IMR-90 (cell line): ENCODE measurements at regions not wholly inside any gene's neighbourhood (a gene's known extent, or its start where the extent isn't known, plus 50 kb on each side); places are given as distances from the start of the nearest gene placed in this dataset.

ENCODE experiments used
- ATAC-seq: fragments of 200-7000 bp; cut with Tn5 transposase; 2 replicates; pipeline ENCODE4 v1.9.1; 2020; ENCODE audit warnings: low read depth, mild to moderate bottlenecking, moderate library complexity
- BruUV-seq: library from RNA; stranded (reverse); fragments of 400-500 nt; replicated peaks from 2 replicates; lab custom pipeline; 2021; lab: Mats Ljungman, UMichigan
- CTCF ChIA-PET: fragments of 300-600 bp; formaldehyde crosslinking; extraction: SDS; loops from one replicate; lab custom pipeline; 2021; ENCODE audit warnings: antibody characterized with exemption; lab: Yijun Ruan, JAX
- POLR2A ChIA-PET: fragments of 300-600 bp; sonication (Branson Sonifier 250); formaldehyde crosslinking; loops from one replicate; lab custom pipeline; 2022; ENCODE audit warnings: antibody characterized with exemption; ENCODE audit not compliant: unreplicated experiment; lab: Charles Lee
- DNase-seq: peaks from one replicate; pipeline ENCODE4 v3.0.0; 2013
- H2AFZ ChIP-seq: replicated peaks from 2 replicates; pipeline ENCODE3; 2013; ENCODE audit warnings: low read length, mild to moderate bottlenecking; ENCODE audit not compliant: poor library complexity
- H2AK5ac ChIP-seq: 2 replicates; pipeline ENCODE4 v1.6.1; 2013; ENCODE audit warnings: low read depth, low read length, inconsistent platforms
- H2AK9ac ChIP-seq: replicated peaks from 2 replicates; pipeline ENCODE3; 2013; ENCODE audit warnings: mild to moderate bottlenecking, low read depth, low read length, moderate library complexity; ENCODE audit not compliant: poor library complexity
- H2BK120ac ChIP-seq: 2 replicates; pipeline ENCODE4 v1.6.1; 2013; ENCODE audit warnings: low read depth, low read length, inconsistent platforms
- H2BK15ac ChIP-seq: 3 replicates; pipeline ENCODE4 v1.6.1; 2013; ENCODE audit warnings: low read depth, low read length, inconsistent platforms
- H2BK20ac ChIP-seq: 2 replicates; pipeline ENCODE4 v1.6.1; 2013; ENCODE audit warnings: low read depth, mild to moderate bottlenecking, inconsistent platforms, low read length, moderate library complexity
- H2BK5ac ChIP-seq: 2 replicates; pipeline ENCODE4 v1.6.1; 2013; ENCODE audit warnings: mild to moderate bottlenecking, low read depth, low read length, inconsistent platforms; ENCODE audit not compliant: poor library complexity, severe bottlenecking
- H3K14ac ChIP-seq: replicated peaks from 2 replicates; pipeline ENCODE4 v1.6.1; 2013; ENCODE audit warnings: low read depth, low read length, inconsistent platforms
- H3K18ac ChIP-seq: 2 replicates; pipeline ENCODE4 v1.6.1; 2013; ENCODE audit warnings: low read depth, low read length, control low read depth
- H3K23ac ChIP-seq: 2 replicates; pipeline ENCODE4 v1.6.1; 2013; ENCODE audit warnings: low read depth, low read length, inconsistent platforms
- H3K27ac ChIP-seq: 2 replicates; pipeline ENCODE4 v1.5.1; 2013; ENCODE audit warnings: mild to moderate bottlenecking, control low read depth, low read length; ENCODE audit not compliant: insufficient read depth
- H3K27me3 ChIP-seq: 2 replicates; pipeline ENCODE4 v1.6.1; 2013; ENCODE audit warnings: low read length; ENCODE audit not compliant: control insufficient read depth, insufficient read depth
- H3K36me3 ChIP-seq: 2 replicates; pipeline ENCODE4 v1.6.1; 2013; ENCODE audit warnings: low read length, mixed read lengths; ENCODE audit not compliant: control insufficient read depth, insufficient read depth
- H3K4ac ChIP-seq: 2 replicates; pipeline ENCODE4 v1.6.1; 2013; ENCODE audit warnings: low read depth, low read length, inconsistent platforms
- H3K4me1 ChIP-seq: 2 replicates; pipeline ENCODE4 v1.6.1; 2013; ENCODE audit warnings: low read length, mixed read lengths; ENCODE audit not compliant: control insufficient read depth, insufficient read depth
- H3K4me2 ChIP-seq: 2 replicates; pipeline ENCODE4 v1.6.1; 2013; ENCODE audit warnings: low read depth, mild to moderate bottlenecking, control low read depth, low read length, moderate library complexity
- H3K4me3 ChIP-seq: 2 replicates; pipeline ENCODE4 v1.5.1; 2013; ENCODE audit warnings: low read depth, mild to moderate bottlenecking, control low read depth, low read length, moderate library complexity; ENCODE audit not compliant: insufficient read depth
- H3K56ac ChIP-seq: 2 replicates; pipeline ENCODE4 v1.6.1; 2013; ENCODE audit warnings: low read length, inconsistent platforms; ENCODE audit not compliant: insufficient read depth; ENCODE audit errors: extremely low read depth
- H3K79me1 ChIP-seq, 2 experiments: 2 replicates each; pipeline ENCODE4 v1.6.1; 2013; ENCODE audit warnings: low read length in 2 of 2, inconsistent platforms in 1 of 2, low read depth in 1 of 2
- H3K9ac ChIP-seq: 2 replicates; pipeline ENCODE4 v1.6.1; 2013; ENCODE audit warnings: low read depth, low read length, control low read depth
- H3K9me1 ChIP-seq: 2 replicates; pipeline ENCODE4 v1.6.1; 2013; ENCODE audit warnings: low read length, inconsistent platforms; ENCODE audit not compliant: insufficient read depth
- H3K9me3 ChIP-seq: 2 replicates; pipeline ENCODE4 v1.6.1; 2013; ENCODE audit warnings: low read length; ENCODE audit not compliant: control insufficient read depth, insufficient read depth
- H4K20me1 ChIP-seq: 2 replicates; pipeline ENCODE4 v1.6.1; 2013; ENCODE audit warnings: low read length, inconsistent platforms; ENCODE audit not compliant: insufficient read depth
- H4K5ac ChIP-seq: 2 replicates; pipeline ENCODE4 v1.6.1; 2013; ENCODE audit warnings: mild to moderate bottlenecking, low read depth, low read length, control low read depth
- H4K8ac ChIP-seq, 2 experiments: 2 replicates each; pipeline ENCODE4 v1.6.1; 2013; ENCODE audit warnings: low read depth in 2 of 2, low read length in 2 of 2, control low read depth in 1 of 2, inconsistent platforms in 1 of 2
- H4K91ac ChIP-seq: 2 replicates; pipeline ENCODE4 v1.6.1; 2013; ENCODE audit warnings: low read depth, low read length, inconsistent platforms; ENCODE audit not compliant: insufficient read depth
- CTCF ChIP-seq: conservative IDR thresholded peaks from 2 replicates; pipeline ENCODE4 v1.5.1; 2012; ENCODE audit warnings: mild to moderate bottlenecking, low read depth, low read length, improper control_type of control experiment
- NFE2L2 ChIP-seq: fragments of 150-350 bp; IDR thresholded peaks from 2 replicates; pipeline ENCODE4 v1.6.1; 2016; ENCODE audit warnings: low read depth, mild to moderate bottlenecking, low read length
- POLR2A ChIP-seq: IDR thresholded peaks from 2 replicates; pipeline ENCODE4 v1.6.1; 2012; ENCODE audit warnings: mild to moderate bottlenecking, low read depth, low read length
- WGBS, 2 experiments: methylation state at CpG; one replicate each; pipeline versions ENCODE4 v1.1.5 to v1.1.7; 2013; ENCODE audit warnings: missing lambda C conversion rate in 2 of 2; ENCODE audit not compliant: insufficient read length in 1 of 2; ENCODE audit errors: extremely low coverage in 2 of 2; 5-methylcytosine and 5-hydroxymethylcytosine counted together
- dilution Hi-C: fragments of 300-500 bp; cut with HindIII; formaldehyde crosslinking; loops from one replicate; pipeline ENCODE4 v1.14.3; 2018; ENCODE audit warnings: low sequenced_read_pairs; ENCODE audit not compliant: unreplicated experiment
- in situ Hi-C: fragments of 300-500 bp; cut with MboI; formaldehyde crosslinking; loops from 3 replicates; pipeline ENCODE4 v1.14.3; 2019; ENCODE audit warnings: low sequenced_read_pairs, inconsistent platforms, mixed read lengths
- intact Hi-C: fragments of 100-400 bp; cut with micrococcal nuclease; formaldehyde crosslinking; loops from 2 replicates; pipeline ENCODE4 v1.10.0; 2022

GRCh38 chr5:32843531-32843895, 132.4 kb downstream of the NPR3 start:
- no peak for DNase-seq
- in situ Hi-C loops (no loop called here), intact Hi-C loops (no loop called here), dilution Hi-C loops (no loop called here)
- TF ChIP-seq POLR2A: no peak
- no peak for TF ChIP-seq NFE2L2
- TF ChIP-seq CTCF: no peak
- Histone ChIP-seq H3K27ac (no peak overlapping the region), H4K5ac (no peak overlapping the region), H3K4me2 (no peak overlapping the region), H2AK9ac (no peak overlapping the region), H3K79me1 (no peaks in the 10 kb centered on the region), H2AK5ac (no peak overlapping the region), H3K23ac (no peak overlapping the region), H3K4ac (no peak overlapping the region), H3K4me1 (peaks cover 6% of the 10 kb centered on the region), H2BK20ac (no peak overlapping the region), H2BK120ac (no peak overlapping the region), H3K18ac (no peak overlapping the region), H4K91ac (no peak overlapping the region), H3K36me3 (no peaks in the 10 kb centered on the region), H3K14ac (no peak overlapping the region), H2AFZ (no peak overlapping the region), H4K8ac (no peak overlapping the region), H2BK15ac (no peak overlapping the region), H3K9me3 (no peaks in the 10 kb centered on the region), H3K56ac (no peak overlapping the region), H3K4me3 (no peak overlapping the region), H3K9ac (no peak overlapping the region), H2BK5ac (no peak overlapping the region), H3K27me3 (no peaks in the 10 kb centered on the region), H4K20me1 (no peaks in the 10 kb centered on the region), H3K9me1 (no peaks in the 10 kb centered on the region)
- ATAC-seq: no peak
- CTCF ChIA-PET: interaction anchor here (0.5 kb wide), 1 partner anchor 34 kb away, joined by 3 read pairs; no protein-coding TSS in a partner anchor
- POLR2A ChIA-PET: interaction anchor here (1.1 kb wide), 1 partner anchor 9 kb away, joined by 3 read pairs; no protein-coding TSS in a partner anchor
- WGBS, 2 experiments: no CpG with 5 or more reads among the region's 3 CpGs
- no TSS peak for BruUV-seq
